ENCODE measurements at regions not wholly inside any gene's neighbourhood (a gene's known extent, or its start where the extent isn't known, plus 50 kb on each side); places are given as distances from the start of the nearest gene placed in this dataset.

DNA sequence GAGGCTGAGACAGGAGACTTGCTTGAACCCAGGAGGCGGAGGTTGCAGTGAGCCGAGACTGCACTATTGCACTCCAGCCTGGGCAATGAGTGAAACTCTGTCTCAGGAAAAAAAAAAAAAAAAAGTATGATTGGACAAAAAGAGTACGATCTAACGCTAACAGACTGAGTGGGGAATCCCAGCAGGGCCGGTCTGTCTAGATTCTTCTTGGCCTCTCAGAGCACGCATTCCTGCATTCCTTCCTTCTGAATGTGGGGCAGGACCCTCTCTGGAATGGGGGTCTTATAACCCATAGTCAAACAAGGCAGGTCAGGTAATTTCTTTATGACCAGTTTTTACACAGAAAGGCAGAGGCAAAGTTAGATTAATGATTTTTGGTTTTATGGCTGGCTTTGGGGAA lies 92.0 kb upstream of the PPM1J start:
- TF ChIP-seq BHLHE40 (IDR thresholded peaks at IDR 0.05; ENCODE audit: borderline replicate concordance) (no peak), CTBP1 (IDR thresholded peaks at IDR 0.05; ENCODE audit: borderline replicate concordance) (no peak), SUZ12 (IDR thresholded peaks at IDR 0.05) (no peak), SP1 (IDR thresholded peaks at IDR 0.05) (no peak), FOXM1 (IDR thresholded peaks at IDR 0.05; ENCODE audit: borderline replicate concordance) (no peak), TARDBP (IDR thresholded peaks at IDR 0.05) (no peak), NFRKB (IDR thresholded peaks at IDR 0.05) (no peak)
- TF ChIP-seq, protein P1, sequence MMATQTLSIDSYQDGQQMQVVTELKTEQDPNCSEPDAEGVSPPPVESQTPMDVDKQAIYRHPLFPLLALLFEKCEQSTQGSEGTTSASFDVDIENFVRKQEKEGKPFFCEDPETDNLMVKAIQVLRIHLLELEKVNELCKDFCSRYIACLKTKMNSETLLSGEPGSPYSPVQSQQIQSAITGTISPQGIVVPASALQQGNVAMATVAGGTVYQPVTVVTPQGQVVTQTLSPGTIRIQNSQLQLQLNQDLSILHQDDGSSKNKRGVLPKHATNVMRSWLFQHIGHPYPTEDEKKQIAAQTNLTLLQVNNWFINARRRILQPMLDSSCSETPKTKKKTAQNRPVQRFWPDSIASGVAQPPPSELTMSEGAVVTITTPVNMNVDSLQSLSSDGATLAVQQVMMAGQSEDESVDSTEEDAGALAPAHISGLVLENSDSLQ (IDR thresholded peaks at IDR 0.05), result no peak

Measured in HEK293T (cell line).